ENCODE measurements at regions not wholly inside any gene's neighbourhood (a gene's known extent, or its start where the extent isn't known, plus 50 kb on each side); places are given as distances from the start of the nearest gene placed in this dataset.

DNA sequence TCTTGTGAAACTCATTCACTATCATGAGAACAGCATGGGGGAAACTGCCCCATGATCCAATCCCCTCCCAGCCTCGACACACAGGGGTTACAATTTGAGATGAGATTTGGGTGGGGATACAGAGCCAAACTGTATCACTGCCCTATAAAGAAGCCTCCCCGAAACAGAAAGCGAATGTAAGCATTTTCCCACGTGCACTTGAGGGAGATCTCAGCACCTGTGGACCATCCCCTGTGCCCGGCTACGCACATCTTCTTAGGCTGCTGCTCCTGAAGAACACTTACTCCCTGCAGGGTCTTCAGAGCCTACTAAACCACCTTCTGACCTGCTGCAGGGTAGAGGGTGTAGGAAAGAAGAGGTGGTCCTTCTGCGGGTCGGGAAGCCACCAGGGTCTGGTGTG is 410.2 kb upstream of the IRX2 start:
- Histone ChIP-seq H3K27ac (no peak overlapping the region), H3K36me3 (no peaks in the 10 kb centered on the region), H3K4me1 (no peaks in the 10 kb centered on the region), H3K27me3 (no peaks in the 10 kb centered on the region), H3K4me3 (no peak overlapping the region), H3K9me3 (peaks cover 2 to 5% of the 10 kb centered on the region in 2 donors)
- intact Hi-C loops (cut with DNase I; ENCODE audit: low total_unique reads) = no loop called here
- no peak for DNase-seq (ENCODE audit: low spot score in 2 of 2)
- TF ChIP-seq, protein P1, sequence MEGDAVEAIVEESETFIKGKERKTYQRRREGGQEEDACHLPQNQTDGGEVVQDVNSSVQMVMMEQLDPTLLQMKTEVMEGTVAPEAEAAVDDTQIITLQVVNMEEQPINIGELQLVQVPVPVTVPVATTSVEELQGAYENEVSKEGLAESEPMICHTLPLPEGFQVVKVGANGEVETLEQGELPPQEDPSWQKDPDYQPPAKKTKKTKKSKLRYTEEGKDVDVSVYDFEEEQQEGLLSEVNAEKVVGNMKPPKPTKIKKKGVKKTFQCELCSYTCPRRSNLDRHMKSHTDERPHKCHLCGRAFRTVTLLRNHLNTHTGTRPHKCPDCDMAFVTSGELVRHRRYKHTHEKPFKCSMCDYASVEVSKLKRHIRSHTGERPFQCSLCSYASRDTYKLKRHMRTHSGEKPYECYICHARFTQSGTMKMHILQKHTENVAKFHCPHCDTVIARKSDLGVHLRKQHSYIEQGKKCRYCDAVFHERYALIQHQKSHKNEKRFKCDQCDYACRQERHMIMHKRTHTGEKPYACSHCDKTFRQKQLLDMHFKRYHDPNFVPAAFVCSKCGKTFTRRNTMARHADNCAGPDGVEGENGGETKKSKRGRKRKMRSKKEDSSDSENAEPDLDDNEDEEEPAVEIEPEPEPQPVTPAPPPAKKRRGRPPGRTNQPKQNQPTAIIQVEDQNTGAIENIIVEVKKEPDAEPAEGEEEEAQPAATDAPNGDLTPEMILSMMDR (IDR thresholded peaks at IDR 0.05) = no peak
- TF ChIP-seq POLR2AphosphoS5 (IDR thresholded peaks at IDR 0.05) (no peak), POLR2A (IDR thresholded peaks at IDR 0.05) (no peak)

DNA sequence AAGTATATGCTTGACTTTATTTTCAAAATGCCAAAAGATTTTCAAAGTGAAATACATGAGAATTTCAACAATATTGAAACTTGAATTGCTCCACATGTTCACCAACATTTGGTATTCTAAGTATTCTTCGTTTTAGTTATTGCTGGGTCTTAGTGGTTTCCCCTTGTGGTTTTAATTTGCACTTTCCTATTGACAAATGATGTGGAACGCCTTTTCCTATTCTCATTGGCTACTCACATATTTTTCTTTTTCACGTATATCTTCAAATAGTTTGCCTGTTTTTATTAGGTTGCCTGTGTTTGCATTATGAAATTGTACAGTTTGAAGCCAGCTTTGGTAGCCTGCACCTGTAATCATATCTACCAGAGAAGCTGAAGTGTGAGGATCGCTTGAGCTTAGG is 405.7 kb upstream of the IRX2 start:
- no peaks in the 10 kb centered on the region for H3K27me3 ChIP-seq

DNA sequence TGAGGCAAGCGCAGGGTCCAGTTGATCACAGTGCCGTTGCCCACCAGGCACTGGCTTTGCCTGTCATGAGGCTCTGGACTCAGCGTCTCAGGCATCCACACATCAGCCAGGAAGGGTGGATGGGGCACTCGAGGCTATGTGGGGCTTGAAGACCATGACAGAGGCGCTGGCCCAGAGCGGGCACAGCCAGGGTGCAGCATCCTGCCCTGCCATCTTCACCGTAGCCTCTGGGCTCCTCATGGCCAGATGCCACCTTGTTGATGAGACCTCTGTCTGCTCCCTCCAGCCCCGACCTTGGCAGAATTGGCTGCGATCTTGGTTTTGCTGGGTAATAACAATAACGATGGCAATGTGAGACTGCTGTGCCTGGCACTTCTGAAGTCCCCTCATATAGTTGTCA is 404.2 kb upstream of the IRX2 start:
- no peak for DNase-seq (ENCODE audit: low spot score in 2 of 2)
- intact Hi-C loops (cut with DNase I; ENCODE audit: low total_unique reads) = no loop called here
- Histone ChIP-seq H3K27ac (no peak overlapping the region), H3K4me1 (no peaks in the 10 kb centered on the region), H3K4me3 (no peak overlapping the region), H3K9me3 (peaks cover 0 to 7% of the 10 kb centered on the region in 2 donors), H3K27me3 (no peaks in the 10 kb centered on the region), H3K36me3 (no peaks in the 10 kb centered on the region)
- TF ChIP-seq, protein P1 (IDR thresholded peaks at IDR 0.05) = no peak
- no peak for TF ChIP-seq POLR2AphosphoS5 (IDR thresholded peaks at IDR 0.05)
- TF ChIP-seq POLR2A (IDR thresholded peaks at IDR 0.05) = no peak

More for the DNA sequence above, 405.7 kb upstream of the IRX2 start:
- no peaks in the 10 kb centered on the region for H3K36me3 ChIP-seq
- no peak for DNase-seq (ENCODE audit: low spot score in 2 of 2)
- TF ChIP-seq POLR2AphosphoS5 (IDR thresholded peaks at IDR 0.05) = no peak
- TF ChIP-seq, protein P1 (IDR thresholded peaks at IDR 0.05) = no peak
- no peak overlapping the region for H3K4me3 ChIP-seq
- intact Hi-C loops (cut with DNase I; ENCODE audit: low total_unique reads) = no loop called here
- no peak overlapping the region for H3K27ac ChIP-seq
- H3K4me1 ChIP-seq = no peaks in the 10 kb centered on the region
- no peaks in the 10 kb centered on the region for H3K9me3 ChIP-seq

DNA sequence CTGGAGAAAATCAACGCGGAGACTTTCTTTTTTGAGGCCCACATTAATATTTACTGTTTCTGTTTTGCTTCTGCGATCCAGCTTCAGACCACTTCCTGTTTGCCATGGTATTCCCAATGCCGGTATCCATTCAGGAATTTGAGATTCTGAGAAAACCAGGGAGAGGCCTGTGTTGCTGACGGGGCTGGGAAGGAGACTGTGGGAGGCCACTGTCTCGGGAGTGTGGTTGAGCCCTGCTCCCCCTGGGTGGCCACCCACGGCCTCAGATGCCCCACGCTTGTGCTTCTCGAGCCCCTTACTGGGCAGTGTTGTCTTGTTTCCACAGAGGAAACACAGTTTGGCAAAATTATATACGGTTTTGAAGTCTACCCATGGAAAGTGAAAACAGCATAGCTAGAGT is 403.6 kb upstream of the IRX2 start:
- no peak for DNase-seq (ENCODE audit: low spot score in 2 of 2)
- TF ChIP-seq POLR2A (IDR thresholded peaks at IDR 0.05) (no peak), POLR2AphosphoS5 (IDR thresholded peaks at IDR 0.05) (no peak)
- TF ChIP-seq, protein P1 (IDR thresholded peaks at IDR 0.05) = no peak
- H3K36me3 ChIP-seq = no peaks in the 10 kb centered on the region

DNA sequence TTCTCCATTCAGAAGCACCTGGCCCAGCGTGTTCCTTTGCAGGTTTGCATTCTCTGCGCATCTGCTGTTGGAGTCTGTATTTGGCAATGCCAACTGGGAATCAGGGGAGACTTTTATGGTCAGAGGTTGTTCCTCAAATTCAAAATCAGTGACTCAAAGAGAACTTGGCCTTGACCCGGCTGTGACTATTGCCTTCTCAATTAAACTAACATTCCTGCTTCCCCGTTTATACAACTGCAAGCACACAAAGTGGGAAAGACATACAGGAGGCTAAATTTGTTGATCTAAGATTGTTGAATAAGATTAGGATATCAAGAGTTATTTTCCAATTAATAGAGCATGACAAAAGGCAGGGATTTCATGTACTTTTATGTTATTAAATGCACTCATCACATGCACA is 402.4 kb upstream of the IRX2 start:
- no peak for DNase-seq (ENCODE audit: low spot score in 2 of 2)
- Histone ChIP-seq H3K27me3 (no peaks in the 10 kb centered on the region), H3K4me1 (no peaks in the 10 kb centered on the region), H3K9me3 (peaks cover 0 to 7% of the 10 kb centered on the region in 2 donors), H3K4me3 (no peak overlapping the region), H3K27ac (no peak overlapping the region), H3K36me3 (no peaks in the 10 kb centered on the region)
- TF ChIP-seq, protein P1 (IDR thresholded peaks at IDR 0.05) = no peak
- no peak for TF ChIP-seq POLR2AphosphoS5 (IDR thresholded peaks at IDR 0.05)
- no peak for TF ChIP-seq POLR2A (IDR thresholded peaks at IDR 0.05)
- intact Hi-C loops (cut with DNase I; ENCODE audit: low total_unique reads) = no loop called here

More for the DNA sequence above, 403.6 kb upstream of the IRX2 start:
- no peak overlapping the region for H3K27ac ChIP-seq
- H3K4me1 ChIP-seq = no peaks in the 10 kb centered on the region
- intact Hi-C loops (cut with DNase I; ENCODE audit: low total_unique reads) = no loop called here
- no peaks in the 10 kb centered on the region for H3K27me3 ChIP-seq
- H3K4me3 ChIP-seq = no peak overlapping the region
- peaks cover 0 to 7% of the 10 kb centered on the region in 2 donors for H3K9me3 ChIP-seq

All from breast epithelium (tissue), 4 donors.